ENCODE measurements at regions not wholly inside any gene's neighbourhood (a gene's known extent, or its start where the extent isn't known, plus 50 kb on each side); places are given as distances from the start of the nearest gene placed in this dataset.

DNA sequence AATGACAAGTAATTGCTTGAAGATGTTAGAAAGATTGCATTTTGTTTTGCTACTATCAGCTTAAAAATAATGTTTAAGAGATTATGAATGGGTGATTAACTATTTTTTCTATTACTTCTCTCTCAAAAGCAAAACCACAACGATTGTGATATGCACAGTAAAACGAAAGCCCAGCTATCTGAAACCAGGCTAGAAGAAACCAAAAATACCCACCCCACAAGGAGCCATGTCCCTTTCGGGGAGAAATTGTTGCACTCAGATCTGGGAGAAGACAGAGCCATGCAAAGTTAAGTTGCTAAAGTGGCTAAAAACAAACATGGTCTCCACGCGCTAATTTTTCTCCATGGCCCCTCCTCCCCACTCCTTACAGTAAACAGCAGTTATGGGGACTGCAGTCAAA, 173.6 kb downstream of the RPS24 start:
- no peak for TF ChIP-seq EZH2 (IDR thresholded peaks at IDR 0.05)
- no peak for TF ChIP-seq POLR2AphosphoS5 (IDR thresholded peaks at IDR 0.05; ENCODE audit: borderline replicate concordance, low read depth, low read length)
- TF ChIP-seq FOXP2 (optimal IDR thresholded peaks at IDR 0.05; ENCODE audit: control extremely low read depth, extremely low read length, insufficient read depth): no peak

All from SK-N-MC (cell line).